ENCODE measurements at regions not wholly inside any gene's neighbourhood (a gene's known extent, or its start where the extent isn't known, plus 50 kb on each side); places are given as distances from the start of the nearest gene placed in this dataset.

- Mint-ChIP-seq H3K9me3 (peaks cover 2% of the 10 kb centered on the region), H3K36me3 (ENCODE audit: low read depth) (no peaks in the 10 kb centered on the region), H3K4me3 (no peak overlapping the region), H3K4me1 (ENCODE audit: low read depth) (no peaks in the 10 kb centered on the region), H3K27ac (no peak overlapping the region), H3K27me3 (no peaks in the 10 kb centered on the region)
- DNase-seq, result no peak
- ATAC-seq, result no peak
- ChIA-PET POLR2A (no interaction called here), CTCF (no interaction called here)
- intact Hi-C loops (cut with micrococcal nuclease), result no loop called here
- TF ChIP-seq, protein P1, sequence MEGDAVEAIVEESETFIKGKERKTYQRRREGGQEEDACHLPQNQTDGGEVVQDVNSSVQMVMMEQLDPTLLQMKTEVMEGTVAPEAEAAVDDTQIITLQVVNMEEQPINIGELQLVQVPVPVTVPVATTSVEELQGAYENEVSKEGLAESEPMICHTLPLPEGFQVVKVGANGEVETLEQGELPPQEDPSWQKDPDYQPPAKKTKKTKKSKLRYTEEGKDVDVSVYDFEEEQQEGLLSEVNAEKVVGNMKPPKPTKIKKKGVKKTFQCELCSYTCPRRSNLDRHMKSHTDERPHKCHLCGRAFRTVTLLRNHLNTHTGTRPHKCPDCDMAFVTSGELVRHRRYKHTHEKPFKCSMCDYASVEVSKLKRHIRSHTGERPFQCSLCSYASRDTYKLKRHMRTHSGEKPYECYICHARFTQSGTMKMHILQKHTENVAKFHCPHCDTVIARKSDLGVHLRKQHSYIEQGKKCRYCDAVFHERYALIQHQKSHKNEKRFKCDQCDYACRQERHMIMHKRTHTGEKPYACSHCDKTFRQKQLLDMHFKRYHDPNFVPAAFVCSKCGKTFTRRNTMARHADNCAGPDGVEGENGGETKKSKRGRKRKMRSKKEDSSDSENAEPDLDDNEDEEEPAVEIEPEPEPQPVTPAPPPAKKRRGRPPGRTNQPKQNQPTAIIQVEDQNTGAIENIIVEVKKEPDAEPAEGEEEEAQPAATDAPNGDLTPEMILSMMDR (IDR thresholded peaks at IDR 0.05), result no peak
Observed at GRCh38 chr1:217238945-217239344, 391.9 kb downstream of the GPATCH2 start.

- DNase-seq (no peak), ATAC-seq (no peak)
- intact Hi-C loops (cut with micrococcal nuclease), result no loop called here
- TF ChIP-seq, protein P1 (IDR thresholded peaks at IDR 0.05), result no peak
- H3K4me3 Mint-ChIP-seq, result no peak overlapping the region
- peaks cover 3% of the 10 kb centered on the region for H3K9me3 Mint-ChIP-seq
- H3K27ac Mint-ChIP-seq, result no peak overlapping the region
- ChIA-PET POLR2A (interaction anchor here (0.6 kb wide), 1 partner anchor 91 kb away, joined by 4 read pairs; no protein-coding TSS in a partner anchor), CTCF (no interaction called here)
- H3K27me3 Mint-ChIP-seq, result no peaks in the 10 kb centered on the region
- H3K4me1 Mint-ChIP-seq (ENCODE audit: low read depth), result no peaks in the 10 kb centered on the region
- no peaks in the 10 kb centered on the region for H3K36me3 Mint-ChIP-seq (ENCODE audit: low read depth)
Observed at GRCh38 chr1:217230412-217230811, 400.5 kb downstream of the GPATCH2 start.

DNA sequence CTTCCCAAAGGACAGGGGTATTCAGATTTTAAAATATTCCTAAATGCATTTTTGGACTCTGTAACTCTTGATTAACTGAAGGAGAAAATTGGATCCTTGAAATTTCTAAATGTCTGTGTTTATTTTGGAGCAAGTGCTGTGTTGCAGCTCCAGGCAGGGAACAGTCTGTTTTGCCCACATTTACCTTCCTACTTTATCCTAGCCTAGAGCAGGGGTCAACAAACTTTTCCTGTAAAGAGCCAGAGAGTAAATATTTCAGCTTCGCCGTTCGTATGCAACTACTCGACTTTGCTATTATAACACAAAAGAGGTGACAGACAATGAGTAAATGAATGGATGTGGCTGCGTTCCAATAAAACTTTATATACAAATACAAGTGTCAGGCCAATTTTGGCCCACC lies 402.2 kb downstream of the GPATCH2 start:
- ChIA-PET POLR2A (no interaction called here), CTCF (no interaction called here)
- intact Hi-C loops (cut with micrococcal nuclease), result no loop called here
- Mint-ChIP-seq H3K4me1 (ENCODE audit: low read depth) (no peaks in the 10 kb centered on the region), H3K36me3 (ENCODE audit: low read depth) (no peaks in the 10 kb centered on the region), H3K27me3 (no peaks in the 10 kb centered on the region), H3K4me3 (no peak overlapping the region), H3K27ac (no peak overlapping the region), H3K9me3 (peaks cover 3% of the 10 kb centered on the region)
- TF ChIP-seq, protein P1 (IDR thresholded peaks at IDR 0.05), result no peak
- DNase-seq (no peak), ATAC-seq (no peak)

DNA sequence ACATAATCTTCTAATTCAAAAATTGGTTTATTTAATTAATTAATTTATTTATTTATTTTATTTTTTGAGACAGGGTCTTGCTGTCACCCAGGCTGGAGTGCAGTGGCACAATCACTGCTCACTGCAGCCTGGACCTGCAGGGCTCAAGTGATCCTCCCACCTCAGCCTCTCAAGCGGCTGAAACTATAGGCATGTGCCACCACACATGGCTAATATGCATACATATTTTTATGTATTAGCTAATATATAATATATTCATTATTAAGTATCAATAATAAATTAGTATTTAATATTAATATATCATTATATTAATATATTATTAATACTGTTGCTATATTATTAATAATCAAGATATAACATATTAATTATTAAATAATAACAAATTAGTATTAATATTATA lies 406.7 kb downstream of the GPATCH2 start:
- H3K27ac Mint-ChIP-seq, result no peak overlapping the region
- no peaks in the 10 kb centered on the region for H3K36me3 Mint-ChIP-seq (ENCODE audit: low read depth)
- H3K4me3 Mint-ChIP-seq, result no peak overlapping the region
- DNase-seq (no peak), ATAC-seq (no peak)
- POLR2A ChIA-PET, result no interaction called here
- H3K27me3 Mint-ChIP-seq, result no peaks in the 10 kb centered on the region
- no peaks in the 10 kb centered on the region for H3K4me1 Mint-ChIP-seq (ENCODE audit: low read depth)
- CTCF ChIA-PET, result interaction anchor here (0.9 kb wide), 1 partner anchor 25 kb away, joined by 3 read pairs; no protein-coding TSS in a partner anchor
- TF ChIP-seq, protein P1 (IDR thresholded peaks at IDR 0.05), result no peak
- intact Hi-C loops (cut with micrococcal nuclease), result no loop called here
- no peaks in the 10 kb centered on the region for H3K9me3 Mint-ChIP-seq

DNA sequence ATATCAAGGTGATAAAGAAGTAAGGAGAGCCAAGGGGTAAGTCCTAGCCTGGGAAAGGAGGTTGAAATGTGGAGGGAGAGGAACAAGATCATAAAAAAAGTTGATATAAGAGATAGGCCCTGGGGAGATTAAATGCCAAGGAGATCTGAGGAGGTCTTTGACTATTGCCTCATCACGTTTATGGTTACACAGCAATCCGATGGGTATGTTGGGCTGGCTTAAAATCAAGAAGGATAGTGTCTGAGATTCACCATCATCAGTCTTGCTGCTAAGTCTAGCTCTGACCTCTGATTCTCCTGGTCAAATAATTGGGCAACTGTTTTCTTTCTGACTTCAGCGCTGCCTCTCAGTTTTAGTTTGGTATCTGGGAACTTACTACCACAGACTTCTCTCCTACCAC lies 416.3 kb downstream of the GPATCH2 start:
- DNase-seq (no peak), ATAC-seq (no peak)
- TF ChIP-seq, protein P1 (IDR thresholded peaks at IDR 0.05), result no peak
- ChIA-PET CTCF (no interaction called here), POLR2A (no interaction called here)
- intact Hi-C loops (cut with micrococcal nuclease), result no loop called here
- Mint-ChIP-seq H3K9me3 (no peaks in the 10 kb centered on the region), H3K4me1 (ENCODE audit: low read depth) (no peaks in the 10 kb centered on the region), H3K27ac (no peak overlapping the region), H3K4me3 (no peak overlapping the region), H3K36me3 (ENCODE audit: low read depth) (no peaks in the 10 kb centered on the region), H3K27me3 (no peaks in the 10 kb centered on the region)
